ENCODE measurements at regions not wholly inside any gene's neighbourhood (a gene's known extent, or its start where the extent isn't known, plus 50 kb on each side); places are given as distances from the start of the nearest gene placed in this dataset.

DNA sequence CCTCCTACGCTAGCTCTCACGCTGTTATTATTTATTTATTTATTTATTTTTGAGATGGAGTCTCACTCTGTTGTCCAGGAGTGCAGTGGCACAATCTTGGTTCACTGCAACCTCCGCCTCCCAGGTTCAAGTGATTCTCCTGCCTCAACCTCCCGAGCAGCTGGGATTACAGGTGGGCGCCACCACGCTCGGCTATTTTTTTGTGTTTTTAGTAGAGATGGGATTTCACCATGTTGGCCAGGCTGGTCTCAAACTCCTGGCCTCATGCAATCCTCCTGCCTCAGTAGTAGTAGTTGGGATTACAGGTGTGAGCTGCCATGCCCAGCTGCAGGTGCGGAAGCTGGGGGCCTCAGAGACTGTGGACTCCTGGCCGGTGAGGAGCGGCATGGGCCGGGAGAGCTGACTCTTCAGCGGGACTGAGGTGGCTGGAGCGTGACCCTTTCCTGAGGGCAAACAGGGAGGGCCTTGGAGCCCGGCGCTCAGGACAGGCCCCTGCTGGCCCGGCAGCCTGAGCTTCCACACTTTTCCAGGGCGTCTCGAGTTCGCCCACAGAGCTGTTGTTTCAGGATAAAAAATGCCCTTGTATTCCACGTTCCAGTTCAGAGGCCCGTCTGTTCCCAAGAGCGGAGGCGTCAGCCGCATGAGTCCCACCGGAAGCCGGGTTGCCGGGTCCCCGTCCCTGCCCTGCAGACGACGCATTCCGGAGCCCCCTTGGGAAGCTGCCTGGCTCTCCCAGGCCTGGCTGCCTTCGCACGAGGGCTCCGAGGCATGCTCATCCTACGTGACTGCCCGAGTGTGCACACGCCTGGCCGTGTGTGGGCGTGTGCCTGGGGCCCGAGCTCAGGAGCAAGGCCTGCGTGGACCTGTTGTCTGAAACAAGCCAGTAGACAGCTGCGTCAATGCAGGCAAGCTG is 126.2 kb downstream of the SIK1 start:
- TF ChIP-seq CTCF (IDR thresholded peaks at IDR 0.05; ENCODE audit: low read depth, low read length) (no peak), EZH2phosphoT487 (IDR thresholded peaks at IDR 0.05; ENCODE audit: low read depth) (no peak)
